GM19372 (cell line): ENCODE measurements at regions not wholly inside any gene's neighbourhood (a gene's known extent, or its start where the extent isn't known, plus 50 kb on each side); places are given as distances from the start of the nearest gene placed in this dataset.

Experiments used
- ATAC-seq: cut with Tn5 transposase; IDR thresholded peaks from one replicate; pipeline ENCODE4 v1.9.1; 2021; ENCODE audit warnings: mild to moderate bottlenecking, low read depth, moderate library complexity; ENCODE audit not compliant: unreplicated experiment

DNA sequence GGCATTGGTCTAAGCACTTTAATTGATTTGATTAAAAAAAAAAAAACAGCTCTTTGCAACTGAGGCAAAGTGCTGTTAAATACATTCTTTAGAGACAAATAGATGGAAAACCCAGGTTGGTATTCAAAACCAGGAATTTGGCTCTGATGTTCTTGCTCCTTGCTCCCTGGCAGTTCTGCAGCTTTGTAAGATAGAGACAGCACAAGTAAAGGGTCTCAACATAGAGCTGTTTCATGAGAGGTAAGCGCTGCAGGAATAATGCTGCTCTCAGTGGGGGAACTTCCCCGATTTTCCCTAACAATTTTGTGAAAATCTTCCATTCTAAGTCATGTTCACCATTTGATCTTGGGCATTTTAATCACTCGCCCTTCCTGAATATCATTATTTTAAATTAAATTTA is 479.5 kb upstream of the HS3ST1 start:
- ATAC-seq, result no peak

- no peak for ATAC-seq
These were observed 476.4 kb upstream of the HS3ST1 start for GRCh38 chr4:11904846-11905739.

GRCh38 chr4:11904117-11904535 is 475.4 kb upstream of the HS3ST1 start:
- ATAC-seq, result no peak

GRCh38 chr4:11901089-11901488 is 472.4 kb upstream of the HS3ST1 start:
- no peak for ATAC-seq

DNA sequence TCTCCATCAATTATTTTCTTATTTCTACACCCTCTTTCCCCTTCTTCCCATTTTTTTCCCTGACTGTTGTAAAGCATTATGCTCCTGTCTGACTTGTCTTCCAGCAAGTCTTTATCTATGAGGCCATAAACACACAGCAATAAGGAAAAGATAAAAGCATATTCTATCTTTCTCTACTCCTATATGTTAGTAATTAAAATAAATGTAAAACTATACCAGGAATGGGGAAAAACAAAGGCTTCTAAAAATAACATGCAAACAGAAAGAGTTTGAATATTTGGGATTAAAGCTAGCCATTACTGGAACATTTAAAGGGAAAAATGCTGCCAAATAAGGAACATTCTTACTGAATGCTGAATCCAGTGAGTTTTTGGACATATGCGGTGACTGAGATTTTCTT is 471.7 kb upstream of the HS3ST1 start:
- ATAC-seq, result no peak

GRCh38 chr4:11898796-11899195 is 470.1 kb upstream of the HS3ST1 start:
- no peak for ATAC-seq

DNA sequence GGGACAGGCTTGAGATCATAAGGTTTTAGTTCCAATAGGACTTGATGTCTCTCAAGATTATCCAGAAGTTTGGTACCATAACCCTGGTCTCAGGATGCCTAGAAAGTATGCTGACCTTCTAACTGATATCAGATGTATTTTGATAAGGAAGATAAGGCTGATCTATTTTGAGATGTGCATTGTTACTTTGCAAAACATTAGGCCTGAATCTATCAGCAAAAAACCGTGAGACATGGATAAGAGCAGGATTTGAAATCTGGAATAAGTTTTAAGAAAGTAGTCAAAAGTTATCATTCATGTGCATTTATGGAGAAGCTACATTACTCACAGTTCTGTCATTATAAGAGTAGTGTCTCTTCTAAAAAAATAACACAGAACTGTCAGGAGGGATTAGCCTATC is 467.1 kb upstream of the HS3ST1 start:
- ATAC-seq, result no peak

GRCh38 chr4:11894977-11895376 is 466.3 kb upstream of the HS3ST1 start:
- ATAC-seq, result no peak

GRCh38 chr4:11894221-11894620 is 465.5 kb upstream of the HS3ST1 start:
- ATAC-seq, result no peak

DNA sequence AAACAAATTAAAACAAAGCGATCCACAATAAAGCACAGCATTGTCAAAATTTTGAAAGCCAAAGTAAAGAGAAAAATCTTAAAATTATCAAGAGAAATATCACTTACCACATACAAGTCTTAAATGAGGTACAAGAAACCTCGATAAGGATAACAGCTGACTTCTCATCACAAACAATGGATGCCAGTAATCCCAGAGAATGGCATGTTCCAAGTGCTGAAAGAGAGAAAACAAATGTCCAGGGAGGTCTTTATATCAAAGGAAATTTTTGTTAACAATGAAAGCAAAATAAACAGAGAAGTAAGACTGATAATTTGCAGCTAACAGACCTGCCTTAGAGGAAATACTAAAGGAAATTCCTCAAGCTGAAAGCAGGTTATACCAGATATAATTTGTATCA is 460.4 kb upstream of the HS3ST1 start:
- ATAC-seq, result no peak

DNA sequence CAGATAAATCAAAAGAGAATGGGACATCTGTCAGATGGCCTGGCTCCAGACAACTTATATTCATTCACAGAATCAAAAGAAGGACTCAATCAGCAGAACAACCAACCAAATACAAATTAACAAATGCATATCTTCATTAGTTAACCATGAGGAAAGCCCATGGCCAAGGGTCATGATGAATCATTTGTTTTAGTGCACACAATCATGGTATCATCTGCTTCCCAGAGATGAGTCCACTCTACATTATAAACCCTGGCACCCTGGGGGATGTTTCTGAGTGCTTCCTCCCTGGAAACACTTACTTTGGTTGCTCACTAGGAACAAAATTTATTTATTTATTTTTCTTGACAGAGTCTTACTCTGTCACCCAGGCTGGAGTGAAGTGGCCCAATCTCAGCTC is 453.3 kb upstream of the HS3ST1 start:
- no peak for ATAC-seq

DNA sequence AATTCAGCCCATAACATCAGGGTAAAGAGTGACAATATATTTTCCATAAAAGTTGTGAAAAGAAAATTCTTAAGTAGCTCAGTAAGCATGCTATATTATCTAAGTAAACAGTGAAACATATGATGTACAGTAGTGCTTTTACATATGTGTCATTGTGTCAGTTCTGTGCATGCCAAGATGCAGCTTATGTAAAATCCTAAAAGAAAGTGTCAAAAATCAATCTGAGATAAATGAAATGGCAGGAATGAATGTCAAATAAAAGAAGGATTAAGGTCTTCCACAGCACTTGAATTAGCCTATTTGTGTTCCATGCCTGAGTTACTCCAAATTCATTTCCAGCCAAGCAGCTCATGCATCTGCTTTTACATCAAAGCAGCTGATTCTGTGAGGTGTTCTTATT is 452.7 kb upstream of the HS3ST1 start:
- ATAC-seq, result no peak

GRCh38 chr4:11878241-11878640 is 449.5 kb upstream of the HS3ST1 start:
- ATAC-seq, result no peak

- ATAC-seq, result no peak
These were observed 447.4 kb upstream of the HS3ST1 start for GRCh38 chr4:11876104-11876503.

- no peak for ATAC-seq
These were observed 440.6 kb upstream of the HS3ST1 start for GRCh38 chr4:11869191-11869870.

GRCh38 chr4:11866391-11866790 is 437.7 kb upstream of the HS3ST1 start:
- no peak for ATAC-seq

DNA sequence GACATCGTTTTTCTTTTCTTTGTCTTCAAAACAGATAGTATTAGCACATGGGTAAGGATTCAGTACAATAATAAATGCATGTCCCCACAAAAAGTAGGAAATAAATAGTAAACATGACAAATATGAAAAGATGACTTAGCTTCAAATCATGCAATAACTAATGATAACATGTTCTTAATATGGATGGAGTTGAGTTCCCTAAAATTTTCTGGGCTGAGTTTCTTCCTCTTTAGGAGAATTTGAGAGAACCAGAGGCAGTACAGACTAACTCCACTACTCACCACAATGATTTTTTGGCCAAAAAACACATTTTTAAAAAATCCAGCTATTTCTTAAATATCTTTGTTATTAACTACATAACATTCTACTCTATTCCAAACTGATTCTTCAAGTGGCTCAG is 432.3 kb upstream of the HS3ST1 start:
- ATAC-seq, result no peak

DNA sequence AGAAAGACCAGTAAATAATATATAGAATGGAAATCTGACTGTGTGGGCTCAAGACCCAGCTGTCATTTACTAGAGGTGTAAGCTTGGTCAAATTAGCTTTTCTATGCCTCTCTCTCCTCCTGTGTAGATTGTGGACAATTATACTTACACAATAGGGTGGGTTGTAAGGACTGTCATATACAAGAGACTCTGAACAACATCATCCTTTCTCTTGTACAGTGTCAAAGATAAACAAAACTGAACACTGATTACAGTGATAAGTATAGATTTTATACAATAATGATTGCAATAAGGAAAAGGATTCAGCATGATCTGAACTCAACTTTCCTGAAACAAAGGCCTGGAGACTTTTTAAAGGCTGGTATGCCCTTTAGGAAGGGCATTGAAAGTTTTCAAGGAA is 429.2 kb upstream of the HS3ST1 start:
- no peak for ATAC-seq

GRCh38 chr4:11847167-11847566 is 418.5 kb upstream of the HS3ST1 start:
- ATAC-seq, result no peak

DNA sequence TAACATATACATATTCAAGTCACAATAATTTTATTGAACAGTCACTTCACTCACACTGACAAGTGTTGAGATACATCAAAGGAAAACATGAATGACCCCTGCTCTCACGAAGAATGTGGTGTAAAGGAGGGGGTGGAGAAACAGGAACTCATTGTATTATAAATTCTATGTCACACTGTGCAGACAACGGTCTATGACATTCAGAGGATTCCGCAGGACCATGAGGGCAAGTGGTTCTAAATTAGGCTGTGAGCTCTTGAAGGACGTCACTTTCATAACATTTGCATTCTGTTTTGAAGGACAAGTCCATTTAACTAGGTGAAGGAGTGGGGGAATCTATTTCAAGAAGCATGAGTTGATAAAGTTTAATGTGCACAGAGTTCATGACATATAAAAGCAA is 415.2 kb upstream of the HS3ST1 start:
- ATAC-seq, result no peak

- no peak for ATAC-seq
These were observed 414.6 kb upstream of the HS3ST1 start for GRCh38 chr4:11843340-11843739.
